GM18517 (cell line): ENCODE measurements at regions not wholly inside any gene's neighbourhood (a gene's known extent, or its start where the extent isn't known, plus 50 kb on each side); places are given as distances from the start of the nearest gene placed in this dataset.

Source experiments
- ATAC-seq: cut with Tn5 transposase; IDR thresholded peaks from one replicate; pipeline ENCODE4 v1.9.1; 2021; ENCODE audit warnings: mild to moderate bottlenecking, moderate library complexity; ENCODE audit not compliant: unreplicated experiment

DNA sequence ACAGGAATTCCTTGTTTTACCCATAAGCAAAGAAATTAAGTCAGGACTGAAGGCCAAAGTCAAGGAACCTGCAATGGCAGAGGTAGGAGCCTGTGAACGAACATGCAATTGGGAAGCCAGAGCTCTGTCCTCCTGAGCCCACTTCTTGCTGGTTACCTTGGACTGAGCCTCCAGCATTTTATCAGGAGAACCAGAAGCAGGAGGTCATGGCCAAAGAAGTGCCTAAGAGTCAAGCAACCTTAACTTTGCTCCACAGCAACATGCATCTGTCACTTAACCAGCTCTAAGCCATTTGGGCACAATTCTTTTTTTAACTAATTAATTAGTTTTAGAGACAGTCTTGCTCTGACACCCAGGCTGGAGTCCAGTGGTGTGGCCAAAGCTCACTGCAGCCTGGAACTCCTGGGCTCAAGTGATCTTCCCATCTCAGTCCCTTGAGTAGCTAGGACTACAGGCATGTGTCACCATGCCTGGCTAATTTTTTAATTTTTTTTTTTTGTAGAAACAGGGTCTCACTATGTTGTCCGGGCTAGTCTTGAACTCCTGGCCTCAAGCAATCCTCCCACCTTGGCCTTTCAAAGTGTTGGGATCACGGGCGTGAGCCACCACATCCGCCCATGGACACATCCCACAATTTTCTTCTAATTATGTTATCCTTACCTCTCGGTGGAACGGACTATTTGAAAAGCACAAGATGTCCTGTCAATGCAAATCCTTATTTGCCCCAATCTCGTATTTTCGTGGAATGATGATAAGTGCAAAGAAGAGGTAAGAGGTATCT, 334.2 kb downstream of the CD83 start:
- ATAC-seq: no peak

- no peak for ATAC-seq
These were observed 335.3 kb downstream of the CD83 start for GRCh38 chr6:14452567-14453527.

GRCh38 chr6:14453712-14454472, 336.3 kb downstream of the CD83 start:
- no peak for ATAC-seq

- no peak for ATAC-seq
These were observed 336.9 kb downstream of the CD83 start for GRCh38 chr6:14454473-14454775.

DNA sequence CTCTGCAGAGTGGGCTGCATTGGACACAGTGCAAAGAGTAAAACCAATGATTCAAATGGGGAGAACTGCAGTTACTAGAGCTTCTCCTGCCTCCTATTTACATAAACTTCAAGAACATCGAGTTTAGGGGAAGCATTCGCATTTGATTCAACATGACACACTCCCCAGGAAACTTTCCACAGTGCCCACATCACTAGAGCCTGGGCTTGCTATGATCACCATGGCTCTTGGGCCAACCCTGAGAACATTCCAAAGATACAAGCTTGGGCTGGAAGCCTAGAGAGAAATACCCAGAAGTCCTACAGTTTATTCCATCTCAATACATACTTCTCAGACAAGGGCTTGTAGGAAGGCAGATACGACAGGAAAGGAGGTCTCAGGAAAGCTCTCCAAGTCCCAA, 337.9 kb downstream of the CD83 start:
- ATAC-seq: no peak

DNA sequence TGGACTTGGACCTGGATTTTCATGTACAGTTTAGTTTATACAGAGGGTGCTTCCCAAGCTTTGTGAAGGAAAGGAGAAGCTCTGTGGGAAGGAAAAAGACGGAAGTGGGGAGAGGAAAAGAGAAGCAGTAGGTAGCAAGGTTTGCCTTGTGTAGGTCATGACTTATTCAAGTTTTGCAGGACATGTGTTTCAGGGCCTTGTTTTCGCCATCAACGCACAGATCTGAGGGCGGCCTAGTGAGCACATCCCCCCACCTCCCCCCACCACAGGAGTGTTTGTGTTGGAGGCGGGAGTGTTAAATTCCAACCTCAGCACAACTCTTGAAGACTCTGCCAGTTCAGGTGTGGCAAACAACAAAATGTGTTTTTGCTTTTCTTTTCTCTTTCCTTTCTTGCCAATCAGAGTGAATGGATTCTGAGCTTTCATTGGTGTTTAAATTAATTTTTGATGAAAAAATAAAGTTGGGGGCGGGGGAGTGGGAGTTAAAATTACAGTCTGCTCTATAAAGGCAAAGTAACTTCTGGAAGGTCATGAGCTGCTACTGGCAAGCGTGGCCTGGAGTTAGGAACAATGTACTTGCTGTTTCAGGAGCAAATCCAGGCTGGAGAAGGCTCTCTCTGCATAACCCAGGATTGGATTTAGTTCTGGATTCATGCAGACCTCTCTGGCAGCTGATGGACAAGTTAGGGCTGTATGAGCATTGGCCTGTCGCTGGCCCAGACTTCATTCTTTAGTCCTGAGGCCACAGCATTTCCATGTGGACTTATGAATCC, 338.5 kb downstream of the CD83 start:
- ATAC-seq: no peak

- no peak for ATAC-seq
These were observed 339.4 kb downstream of the CD83 start for GRCh38 chr6:14456941-14457340.

DNA sequence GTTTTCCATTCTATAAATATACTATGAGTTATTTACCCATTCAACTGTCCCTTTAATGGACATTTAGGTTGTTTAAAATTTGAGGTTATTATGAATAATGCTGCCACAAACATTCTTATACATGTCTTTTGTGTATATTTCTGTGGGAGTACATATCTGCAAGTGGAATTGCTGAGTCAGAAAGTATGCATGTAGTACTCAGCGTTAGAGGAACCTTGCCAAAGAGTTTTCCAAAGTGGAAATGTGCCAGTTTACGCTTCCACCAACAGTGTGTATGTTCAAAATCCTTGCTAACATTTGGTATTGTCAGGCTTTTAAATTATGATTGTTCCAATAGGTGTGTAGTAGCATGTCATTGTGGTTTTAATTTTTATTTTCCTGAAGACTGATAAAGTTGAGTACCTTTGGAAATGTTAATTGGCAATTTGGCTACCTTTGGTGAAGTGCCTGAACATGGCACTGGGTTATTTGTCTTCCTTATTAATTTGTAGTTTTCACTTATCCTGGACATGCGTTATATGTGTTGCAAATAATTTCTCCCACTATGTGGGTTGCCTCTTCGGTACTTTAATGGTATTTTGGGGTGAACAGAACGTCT, 341.2 kb downstream of the CD83 start:
- no peak for ATAC-seq

GRCh38 chr6:14459315-14459714, 341.7 kb downstream of the CD83 start:
- ATAC-seq: no peak

- no peak for ATAC-seq
These were observed 343.0 kb downstream of the CD83 start for GRCh38 chr6:14460556-14460955.

DNA sequence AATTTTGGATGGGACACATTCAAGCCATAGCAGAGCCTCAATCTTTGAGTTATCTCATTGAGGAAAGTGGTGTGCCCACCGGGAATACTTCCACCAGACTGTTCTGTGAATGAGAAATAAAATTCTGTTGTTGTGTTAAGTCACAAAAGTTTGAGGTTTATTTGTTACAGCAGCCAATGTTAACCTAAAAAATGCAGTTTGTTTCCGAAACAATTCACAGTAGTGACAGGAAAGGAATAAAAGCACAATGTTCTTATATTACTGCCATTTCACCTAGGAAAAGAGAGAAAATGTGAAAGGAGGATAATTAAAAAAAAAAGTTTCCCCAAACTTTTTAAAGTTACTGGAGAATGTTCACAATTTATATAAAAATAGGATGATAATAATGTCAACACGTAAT, 344.6 kb downstream of the CD83 start:
- ATAC-seq: no peak

DNA sequence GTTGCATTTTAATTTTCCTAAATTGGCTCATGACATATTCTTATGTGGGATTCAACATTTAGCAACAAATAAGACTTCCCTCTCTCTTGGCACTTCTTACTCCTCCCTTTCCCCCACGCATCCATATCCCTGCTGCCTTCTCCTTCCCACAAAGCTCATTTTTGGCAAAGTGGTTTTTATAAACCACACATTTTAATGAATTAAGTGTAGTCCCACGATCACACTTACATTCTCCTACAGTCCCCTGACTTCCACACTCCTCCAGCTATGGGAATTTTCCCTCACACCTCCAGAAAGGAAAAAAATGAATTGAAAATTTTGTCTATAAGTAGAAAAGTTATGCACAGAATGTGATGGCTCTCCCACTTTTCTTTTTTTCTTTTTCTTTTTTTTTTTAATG, 345.0 kb downstream of the CD83 start:
- ATAC-seq: no peak

DNA sequence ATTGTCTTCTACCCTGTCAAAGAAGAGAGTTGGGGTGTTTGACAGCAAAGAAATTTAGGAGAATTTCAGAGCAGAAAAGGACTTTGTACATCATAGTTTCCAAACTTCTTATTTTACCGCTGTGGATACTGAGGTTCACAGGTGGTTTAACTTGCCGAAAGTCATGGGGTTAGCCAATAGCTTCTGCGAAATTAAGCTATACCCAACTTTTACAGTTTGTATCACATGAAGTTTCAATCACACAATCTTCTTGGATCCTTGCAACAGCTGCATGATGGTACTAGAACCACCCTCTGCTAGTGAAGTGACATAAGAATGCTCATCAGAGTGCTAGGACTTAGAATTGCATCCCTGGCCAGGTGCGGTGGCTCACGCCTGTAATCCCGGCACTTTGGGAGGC, 345.5 kb downstream of the CD83 start:
- ATAC-seq: no peak

DNA sequence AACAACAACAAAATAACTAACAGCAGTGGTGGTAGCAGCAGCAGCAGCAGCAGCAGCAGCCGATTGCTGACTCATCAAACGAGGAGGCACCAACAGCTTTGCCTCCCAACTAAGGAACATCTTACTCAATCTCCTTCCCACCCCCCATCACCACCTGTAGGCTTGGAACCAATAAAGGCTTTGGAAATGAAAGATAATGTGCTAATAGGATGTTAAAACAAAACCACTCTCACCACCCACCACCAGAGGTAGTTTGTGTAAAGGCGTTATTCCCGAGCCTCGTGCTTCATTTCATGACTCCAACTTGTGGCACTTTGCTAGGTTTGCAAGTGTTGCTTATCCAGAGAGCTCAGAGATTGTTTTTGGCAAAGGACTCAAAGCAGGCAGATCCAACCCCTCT, 346.5 kb downstream of the CD83 start:
- ATAC-seq: no peak

- ATAC-seq: no peak
These were observed 347.1 kb downstream of the CD83 start for GRCh38 chr6:14464716-14465115.

DNA sequence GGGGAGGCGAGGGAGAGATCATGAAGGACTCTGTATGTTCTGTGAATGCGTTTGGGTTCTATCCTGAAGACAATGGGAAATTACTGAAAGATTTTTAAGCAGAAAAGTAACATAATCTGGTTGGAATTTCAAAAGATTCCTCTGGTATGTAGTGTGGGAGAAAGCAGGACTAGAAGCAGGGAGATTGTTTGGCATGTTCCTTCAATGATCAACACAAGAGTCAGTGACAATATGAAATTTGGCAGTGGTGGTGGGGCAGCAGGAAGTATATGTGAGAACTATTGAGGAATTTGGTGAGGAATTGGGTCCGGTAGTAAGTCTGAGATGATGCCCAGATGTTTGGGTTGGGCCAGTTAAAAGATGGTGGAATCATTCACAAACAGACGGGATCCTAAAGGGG, 348.7 kb downstream of the CD83 start:
- no peak for ATAC-seq

- no peak for ATAC-seq
These were observed 350.0 kb downstream of the CD83 start for GRCh38 chr6:14467591-14467990.

DNA sequence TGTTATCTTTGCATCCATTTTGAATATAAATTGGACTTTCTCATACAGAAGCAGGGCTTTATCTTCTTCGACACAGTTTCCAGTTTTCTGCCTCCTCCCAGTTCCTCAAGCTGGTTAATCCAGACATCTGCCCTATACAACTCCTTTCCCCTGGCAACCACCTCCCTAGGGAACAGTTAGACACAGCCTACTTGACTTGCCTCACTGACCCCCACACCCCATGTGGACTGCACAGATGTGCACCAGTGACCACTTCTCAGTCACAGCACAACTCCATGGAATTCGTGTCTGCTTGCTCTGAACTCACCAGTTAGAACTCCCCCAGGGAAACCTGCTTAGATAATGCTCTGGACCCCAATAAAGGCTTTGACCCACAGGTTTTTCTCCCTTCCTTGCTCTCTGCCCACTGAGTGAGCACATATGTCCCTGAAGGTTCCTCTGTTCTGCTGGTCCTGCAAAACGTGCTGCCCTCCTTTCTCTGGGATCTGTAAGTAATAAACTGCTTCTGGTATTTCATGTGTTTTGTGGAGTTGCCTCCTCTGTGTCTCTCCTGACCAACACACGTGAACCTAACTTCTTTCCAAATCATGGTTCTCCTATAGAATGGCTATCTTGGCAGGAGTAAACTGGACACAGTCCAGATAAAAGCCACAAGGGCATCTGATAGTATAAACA, 351.2 kb downstream of the CD83 start:
- ATAC-seq: no peak

DNA sequence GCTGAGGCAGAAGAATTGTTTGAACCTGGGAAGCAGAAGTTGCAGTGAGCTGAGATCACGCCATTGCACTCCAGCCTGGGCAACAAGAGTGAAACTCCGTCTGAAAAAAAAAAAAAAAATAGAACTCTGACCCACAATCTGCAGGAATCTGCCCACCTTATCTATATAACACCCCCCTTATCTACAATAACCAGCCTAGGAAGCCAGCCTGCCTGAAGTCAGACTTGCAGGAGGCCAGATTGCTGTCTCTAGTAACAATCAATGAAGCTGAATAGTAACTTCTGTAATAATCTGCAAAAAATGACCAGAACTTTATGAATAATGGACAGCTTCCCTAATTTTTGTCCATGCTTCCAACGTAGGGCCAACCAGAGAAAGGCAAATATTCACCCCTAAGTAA, 352.5 kb downstream of the CD83 start:
- ATAC-seq: no peak

GRCh38 chr6:14470671-14471070, 353.1 kb downstream of the CD83 start:
- no peak for ATAC-seq
